ENCODE measurements at regions not wholly inside any gene's neighbourhood (a gene's known extent, or its start where the extent isn't known, plus 50 kb on each side); places are given as distances from the start of the nearest gene placed in this dataset.
"Not testable (repeated sequence)": the region's sequence is repeated elsewhere in the genome, so short reads cannot be mapped to it uniquely, and the experiment has no call there.

DNA sequence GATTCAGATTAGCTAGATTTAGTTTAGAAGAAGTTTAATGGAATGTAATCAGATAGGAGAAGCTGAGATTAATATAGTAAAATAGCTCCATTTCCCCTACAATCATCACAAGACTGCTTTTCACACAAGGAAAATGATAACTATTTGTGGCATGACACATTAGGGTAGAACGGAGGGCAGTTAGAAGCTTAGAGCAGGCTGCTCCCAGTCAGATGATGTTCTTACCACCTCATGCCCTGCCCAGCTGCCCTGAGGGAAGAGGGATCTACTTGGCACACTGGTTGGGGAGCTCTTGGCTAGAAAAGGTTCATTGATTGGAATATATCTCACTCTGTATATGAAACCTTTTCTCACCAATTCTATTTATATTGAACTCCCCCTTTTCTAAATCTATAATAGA lies 180.7 kb upstream of the IL15 start:
- no peak for DNase-seq (ENCODE audit: low spot score)

DNA sequence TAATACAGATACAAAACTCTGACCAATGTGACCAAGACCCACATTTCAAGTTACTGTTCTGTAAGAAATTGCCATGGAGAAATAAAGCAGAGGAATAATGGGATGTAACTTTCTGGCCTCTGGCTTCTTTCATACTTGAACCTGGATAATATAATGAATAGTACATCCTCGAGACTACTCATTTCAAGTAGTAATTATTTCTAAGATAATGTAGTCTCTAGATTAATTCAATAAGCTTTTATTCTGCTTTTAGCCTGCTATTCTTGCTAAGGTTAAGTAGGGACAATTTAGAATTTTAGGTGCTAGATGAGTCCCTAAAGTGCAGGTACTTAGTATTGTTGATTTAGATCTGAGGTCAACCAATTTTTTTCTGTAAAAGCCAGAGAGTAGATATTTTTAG lies 178.7 kb upstream of the IL15 start:
- DNase-seq (ENCODE audit: low spot score): no peak

DNA sequence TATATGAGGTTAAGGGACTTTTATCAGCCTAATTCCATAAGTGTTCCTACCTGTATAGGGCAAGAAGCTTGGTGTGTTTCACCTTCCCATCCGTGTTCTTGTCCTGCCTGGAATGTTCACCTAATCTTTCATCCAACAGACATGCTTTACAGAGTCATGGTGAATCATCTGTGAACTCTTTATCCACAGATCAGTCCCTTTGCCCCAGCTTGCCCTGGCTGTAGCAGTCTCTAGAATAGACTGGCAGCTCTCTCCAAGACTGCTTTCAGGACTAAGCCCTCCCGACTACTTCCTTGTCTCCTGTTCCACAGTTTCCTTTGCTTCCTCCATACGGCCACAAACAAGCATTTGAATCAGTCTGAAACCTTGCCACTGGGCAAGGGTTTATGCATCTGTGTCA lies 177.9 kb upstream of the IL15 start:
- no peak for DNase-seq (ENCODE audit: low spot score)

DNA sequence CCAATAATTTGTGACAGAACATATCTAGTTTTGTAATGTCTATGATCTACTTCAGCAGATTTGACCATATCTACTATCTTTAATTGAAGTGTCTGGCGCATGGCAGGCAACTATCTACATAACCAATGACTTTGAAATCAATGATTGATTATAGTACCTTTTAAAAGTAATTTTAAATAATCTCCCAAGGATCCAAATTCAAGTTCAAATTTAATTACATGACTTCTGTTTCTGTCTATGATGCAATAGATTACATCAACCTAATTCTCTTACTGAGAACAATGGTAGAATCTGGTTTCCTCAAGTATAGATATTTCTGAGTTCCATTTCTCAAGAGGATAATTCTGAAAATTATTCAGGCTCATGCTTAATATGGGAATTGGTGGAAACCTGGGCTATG lies 177.4 kb upstream of the IL15 start:
- DNase-seq (ENCODE audit: low spot score): no peak

DNA sequence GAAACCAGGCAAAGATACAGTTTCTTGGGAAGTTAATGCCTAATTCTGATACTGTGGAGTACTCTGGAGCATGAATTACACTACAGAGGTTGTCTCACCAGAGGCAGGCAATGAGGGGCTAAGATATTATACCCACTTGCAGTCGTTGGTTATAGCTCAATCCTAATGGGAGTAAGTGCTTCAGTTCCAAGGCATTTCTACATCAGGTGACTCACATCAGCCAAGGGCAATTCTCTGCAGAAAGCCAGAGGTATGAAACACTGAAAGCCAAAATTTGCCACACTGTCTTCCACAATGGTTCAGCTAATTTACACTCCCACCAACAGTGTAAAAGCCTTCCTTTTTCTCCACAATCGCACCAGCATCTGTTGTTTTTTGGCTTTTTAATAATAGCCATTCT lies 174.0 kb upstream of the IL15 start:
- no peak for DNase-seq (ENCODE audit: low spot score)

DNA sequence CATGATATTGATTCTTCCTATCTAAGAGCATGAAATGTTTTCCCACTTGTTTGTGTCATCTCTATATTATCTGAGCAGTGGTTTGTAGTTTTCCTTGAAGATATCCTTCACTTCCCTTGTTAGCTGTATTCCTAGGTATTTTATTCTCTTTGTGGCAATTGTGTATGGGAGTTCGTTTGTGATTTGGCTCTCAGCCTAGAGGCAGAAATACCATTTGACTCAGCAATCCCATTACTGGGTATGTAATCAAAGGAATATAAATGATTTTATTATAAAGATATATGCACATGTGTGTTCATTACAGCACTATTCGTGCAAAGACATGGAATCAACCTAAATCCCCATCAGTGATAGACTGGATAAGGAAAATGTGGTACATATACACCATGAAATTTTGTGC lies 172.7 kb upstream of the IL15 start:
- DNase-seq (ENCODE audit: low spot score): no peak

DNA sequence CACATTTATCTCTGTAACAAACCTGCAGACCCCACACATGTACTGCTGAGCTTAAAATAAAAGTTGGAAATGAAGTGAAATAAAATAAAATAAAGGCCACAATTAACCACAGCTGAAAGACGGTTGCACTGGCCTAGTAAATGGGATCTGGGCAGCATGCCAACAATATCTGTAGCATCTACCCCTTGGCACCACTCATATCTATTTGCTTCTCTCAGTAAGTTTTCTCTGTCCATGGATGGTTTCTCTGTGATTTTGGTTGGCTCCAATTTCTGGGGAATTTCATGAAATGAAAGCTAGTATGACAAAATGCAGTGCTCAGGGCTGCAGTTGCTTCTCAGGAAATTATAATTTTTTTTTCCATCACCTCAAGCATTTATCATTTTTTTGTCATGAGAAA lies 172.0 kb upstream of the IL15 start:
- no peak for DNase-seq (ENCODE audit: low spot score)

DNA sequence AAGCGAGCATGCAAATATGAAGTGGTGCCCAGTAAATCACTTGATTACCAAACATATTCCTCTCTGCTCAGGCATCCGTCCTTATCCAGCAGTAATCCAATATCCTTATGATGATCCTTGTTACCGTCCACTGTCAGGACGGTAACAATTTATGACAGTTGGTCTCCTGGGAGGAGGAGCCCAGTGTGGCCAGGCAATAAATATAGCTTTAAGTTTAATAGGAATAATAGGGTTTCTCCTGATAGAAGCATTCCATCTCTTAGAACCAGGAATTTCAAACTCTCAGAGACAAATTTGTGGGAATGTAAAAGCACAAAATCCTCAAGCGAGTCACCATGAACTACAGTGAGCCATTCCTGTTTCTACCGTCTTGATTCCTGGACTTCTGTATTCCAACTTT lies 171.2 kb upstream of the IL15 start:
- no peak for DNase-seq (ENCODE audit: low spot score)

DNA sequence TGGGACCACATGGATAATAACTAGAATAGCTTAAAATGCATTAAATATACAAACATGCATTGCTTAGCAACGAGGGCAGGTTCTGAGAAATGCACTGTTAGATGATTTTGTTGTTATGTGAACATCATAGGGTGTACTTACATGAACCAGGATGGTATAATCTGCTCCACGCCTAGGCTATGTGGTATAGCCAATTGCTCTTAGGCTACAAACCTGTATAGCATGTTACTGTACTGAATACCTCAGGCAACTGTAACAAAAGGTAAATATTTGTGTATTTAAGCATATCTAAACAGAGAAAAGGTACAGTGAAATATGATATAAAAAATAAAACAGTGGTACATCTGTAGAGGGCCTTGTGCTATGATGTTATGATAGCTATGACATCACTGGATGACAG lies 169.2 kb upstream of the IL15 start:
- DNase-seq (ENCODE audit: low spot score): no peak

DNA sequence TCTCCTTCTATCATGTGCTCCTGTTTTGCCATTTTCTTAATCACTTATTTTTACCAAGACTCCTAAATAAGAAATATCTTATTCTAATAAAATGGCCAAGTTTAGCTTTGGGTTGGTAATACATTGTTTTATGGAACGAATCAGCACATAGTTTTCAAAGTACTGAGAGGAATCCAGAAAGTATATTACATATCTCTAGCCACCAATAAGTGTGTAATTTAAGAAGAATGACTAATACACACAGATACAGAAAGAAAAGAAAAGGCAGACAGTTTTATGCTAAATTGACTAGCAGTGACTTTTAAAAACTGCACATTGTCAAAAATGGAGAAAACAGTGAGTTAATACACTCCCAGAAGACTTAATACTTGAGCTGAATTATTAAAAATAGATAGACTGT lies 167.0 kb upstream of the IL15 start:
- no peak for DNase-seq (ENCODE audit: low spot score)

DNA sequence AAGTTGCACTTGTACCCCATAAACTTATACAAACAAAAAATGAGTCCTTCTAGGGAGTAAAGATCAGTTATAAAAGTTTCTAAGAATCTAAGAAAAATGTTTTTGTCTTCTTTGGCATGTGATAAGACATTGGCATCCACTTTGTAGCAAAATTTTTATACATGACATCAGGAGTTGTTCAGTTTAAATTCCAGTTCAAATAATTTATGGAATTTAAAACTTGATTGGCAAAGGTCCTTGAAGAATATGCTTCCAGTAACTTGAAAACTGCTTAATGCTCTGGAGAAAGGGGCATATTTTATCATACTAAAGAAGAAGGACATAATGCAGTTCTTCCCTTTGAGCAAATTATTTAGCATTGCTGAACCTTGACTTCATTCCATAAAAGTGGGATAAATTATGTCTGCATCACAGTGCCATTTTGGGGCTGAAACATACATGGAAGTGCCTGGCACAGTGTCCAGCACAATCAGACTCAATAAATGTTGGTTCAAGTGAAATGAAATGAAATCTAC lies 163.3 kb upstream of the IL15 start:
- no peak for DNase-seq (ENCODE audit: low spot score)

DNA sequence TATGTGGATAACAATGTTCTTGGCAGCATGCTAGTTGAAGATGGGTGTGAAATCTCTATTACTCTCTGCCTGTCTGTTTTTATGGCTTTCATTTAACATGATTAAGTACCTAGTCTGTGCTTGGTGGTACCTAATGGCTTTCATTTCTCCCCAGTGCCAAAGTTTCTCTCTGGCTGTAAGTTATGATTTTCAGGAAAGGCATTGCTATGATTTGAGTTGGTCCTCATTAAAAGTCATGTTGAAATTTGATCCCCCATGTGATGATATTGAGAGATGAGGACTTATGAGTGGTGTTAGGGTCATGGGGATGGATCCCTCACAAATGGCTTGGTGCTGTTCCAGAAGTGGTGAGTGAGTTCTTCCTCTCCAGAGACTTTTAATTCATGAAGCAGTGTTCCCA lies 162.4 kb upstream of the IL15 start:
- DNase-seq (ENCODE audit: low spot score): no peak

DNA sequence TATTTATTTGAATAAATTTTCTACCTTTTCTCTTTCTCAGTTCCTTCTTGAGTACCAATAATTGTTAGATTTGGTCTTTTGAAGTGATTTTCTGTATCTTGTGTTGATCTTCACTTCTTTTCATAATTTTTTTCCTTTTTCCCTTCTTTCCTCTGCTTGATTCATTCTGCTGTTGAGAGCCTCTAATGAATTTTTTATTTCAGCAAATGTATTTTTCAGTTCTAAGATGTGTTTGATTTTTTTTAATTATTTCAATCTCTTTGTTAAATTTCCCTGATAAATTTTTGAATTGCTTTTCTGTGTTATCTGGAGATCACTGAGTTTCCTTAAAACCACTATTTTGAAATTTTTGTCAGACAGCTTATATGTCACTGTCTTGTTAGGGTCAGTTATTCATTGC lies 155.4 kb upstream of the IL15 start:
- no peak for DNase-seq (ENCODE audit: low spot score)

DNA sequence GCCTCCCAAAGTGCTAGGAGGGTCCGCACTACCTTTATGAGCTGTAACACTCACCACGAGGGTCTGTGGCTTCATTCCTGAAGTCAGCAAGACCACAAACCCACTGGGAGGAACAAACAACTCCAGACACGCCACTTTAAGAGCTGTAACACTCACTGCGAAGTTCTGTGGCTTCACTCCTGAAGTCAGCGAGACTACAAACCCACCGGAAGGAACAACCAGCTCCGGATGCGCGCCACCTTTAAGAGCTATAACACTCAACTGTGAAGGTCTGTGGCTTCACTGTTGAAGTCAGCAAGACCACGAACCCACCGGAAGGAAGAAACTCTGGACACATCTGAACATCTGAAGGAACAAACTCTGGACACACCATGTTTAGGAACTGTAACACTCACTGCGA lies 152.1 kb upstream of the IL15 start:
- not testable (repeated sequence) for DNase-seq (ENCODE audit: low spot score)

DNA sequence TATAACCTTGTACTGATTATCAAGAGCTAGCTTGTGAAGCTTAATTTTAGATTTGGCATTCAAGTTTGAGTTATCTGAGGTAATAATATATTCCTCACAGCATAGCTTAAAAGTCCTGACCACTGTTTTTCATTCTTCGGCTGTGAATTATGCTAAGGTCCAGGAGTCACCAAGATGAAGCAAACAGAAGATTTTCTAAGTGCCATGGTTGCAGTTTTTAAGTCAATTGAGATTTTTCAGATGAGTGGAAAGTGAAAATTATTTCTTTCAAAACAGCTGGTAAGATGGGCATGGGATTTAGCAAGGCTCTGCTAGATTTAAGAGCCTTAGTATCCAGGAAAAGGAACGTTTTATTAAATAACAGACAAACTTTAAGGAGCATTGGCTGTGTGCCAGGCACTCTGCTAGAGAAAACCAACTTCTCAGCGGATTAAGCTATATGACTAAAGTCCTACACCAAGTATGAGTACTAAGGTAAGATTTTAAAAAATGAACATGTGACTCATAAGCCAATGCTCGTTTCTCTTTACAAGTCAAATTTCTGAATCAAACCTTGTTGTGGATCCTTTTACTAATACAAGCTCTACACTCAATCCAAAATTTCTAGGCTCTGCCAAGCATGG lies 149.9 kb upstream of the IL15 start:
- no peak for DNase-seq (ENCODE audit: low spot score)

DNA sequence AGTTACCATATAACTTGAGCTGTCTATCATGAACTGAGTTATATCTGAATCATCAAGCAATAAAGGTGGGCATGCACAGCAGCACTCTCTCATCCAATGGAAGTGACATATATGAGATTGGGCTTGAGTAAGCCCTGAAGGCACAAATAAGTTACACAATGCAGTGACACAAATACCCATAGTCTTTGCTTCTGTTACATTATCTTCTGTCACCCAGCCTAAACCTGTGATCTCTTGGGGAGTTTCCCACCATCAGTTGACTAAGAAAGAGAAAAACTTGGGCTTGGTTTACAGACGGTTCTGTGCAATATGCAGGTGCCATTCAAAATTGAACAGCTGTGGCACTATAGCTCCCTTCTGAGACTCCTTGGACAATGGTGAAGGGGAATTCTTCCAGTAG lies 138.8 kb upstream of the IL15 start:
- DNase-seq (ENCODE audit: low spot score): no peak

DNA sequence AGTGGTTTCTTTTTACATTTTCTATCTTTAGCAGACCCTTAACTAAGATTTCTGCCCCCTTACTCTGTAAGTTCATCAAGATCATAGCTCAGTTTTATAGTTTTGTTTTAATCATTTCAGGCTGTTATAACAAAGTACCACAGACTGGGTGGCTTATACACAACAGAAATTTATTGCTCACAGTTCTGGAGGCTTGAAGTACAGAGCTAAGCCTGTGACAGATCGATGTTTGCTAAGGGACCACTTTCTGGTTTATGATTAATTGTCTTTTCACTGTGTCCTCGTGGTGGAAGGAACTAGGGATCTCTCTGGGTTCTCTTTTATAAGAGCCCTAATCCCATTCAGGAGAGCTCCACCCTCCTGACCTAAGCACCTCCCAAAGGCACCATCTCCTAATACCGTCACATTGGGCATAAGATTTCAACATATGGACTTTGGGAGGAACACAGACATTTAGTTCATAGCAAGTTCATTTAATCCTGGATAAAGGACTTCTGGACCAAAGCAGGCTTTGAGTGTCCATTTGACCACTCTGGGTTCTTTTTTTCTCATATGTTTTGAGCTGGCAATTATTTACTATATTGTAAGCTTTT lies 137.0 kb upstream of the IL15 start:
- no peak for DNase-seq (ENCODE audit: low spot score)

DNA sequence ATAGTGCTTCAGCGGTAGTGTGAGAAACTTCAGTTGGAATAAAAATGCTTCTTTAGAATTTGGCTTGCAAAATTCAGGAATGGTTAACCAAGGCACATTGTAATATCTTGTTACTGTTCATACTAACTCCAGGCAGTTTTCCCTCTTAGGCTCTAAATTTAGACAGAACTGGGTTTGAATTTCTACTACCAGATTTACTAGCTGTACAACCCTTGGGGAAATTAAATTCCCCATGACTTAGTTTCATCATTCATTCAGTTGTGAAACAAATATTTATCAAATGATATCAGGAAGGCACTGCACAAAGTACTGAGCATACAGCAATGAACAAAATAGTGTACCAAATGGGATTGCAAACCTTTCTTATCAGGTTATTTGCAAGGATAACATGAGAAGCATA lies 135.0 kb upstream of the IL15 start:
- no peak for DNase-seq (ENCODE audit: low spot score)

DNA sequence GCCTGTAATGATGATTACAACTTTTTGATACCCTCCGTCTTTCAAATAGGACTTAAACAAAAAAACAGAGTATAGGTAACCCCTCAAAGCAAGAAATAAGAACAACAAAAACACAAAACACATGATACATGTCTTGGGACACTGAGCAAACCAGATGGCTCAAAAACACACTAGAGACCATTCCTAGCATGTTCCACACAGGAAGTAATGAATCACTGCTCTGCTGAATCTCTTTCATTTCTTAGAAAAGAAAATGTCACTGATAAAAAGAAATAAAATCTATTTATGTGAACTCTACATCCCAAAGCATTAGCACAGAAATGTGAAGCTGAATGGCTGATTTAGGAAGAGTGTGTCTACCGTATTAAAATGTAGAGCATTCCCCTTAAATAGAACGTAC lies 134.5 kb upstream of the IL15 start:
- DNase-seq (ENCODE audit: low spot score): no peak

DNA sequence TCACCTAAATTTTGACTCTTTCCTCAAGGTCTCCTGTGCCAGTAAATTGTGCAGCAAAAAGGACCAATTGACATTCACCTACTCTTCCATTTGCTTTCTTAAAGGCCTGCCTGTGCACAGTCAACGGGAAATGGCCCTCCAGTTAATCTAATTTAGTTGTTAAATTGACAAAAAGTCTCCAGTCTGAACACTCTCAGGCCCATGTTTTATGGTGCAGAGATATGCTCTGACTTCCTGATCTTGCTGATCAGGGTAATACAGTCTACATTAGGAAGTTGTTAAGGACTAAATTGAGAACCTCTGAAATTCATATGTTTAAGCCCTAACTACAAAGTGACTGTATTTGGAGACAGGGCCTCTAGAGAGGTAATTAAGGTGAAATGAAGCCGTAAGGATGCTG lies 133.6 kb upstream of the IL15 start:
- DNase-seq (ENCODE audit: low spot score): no peak

DNA sequence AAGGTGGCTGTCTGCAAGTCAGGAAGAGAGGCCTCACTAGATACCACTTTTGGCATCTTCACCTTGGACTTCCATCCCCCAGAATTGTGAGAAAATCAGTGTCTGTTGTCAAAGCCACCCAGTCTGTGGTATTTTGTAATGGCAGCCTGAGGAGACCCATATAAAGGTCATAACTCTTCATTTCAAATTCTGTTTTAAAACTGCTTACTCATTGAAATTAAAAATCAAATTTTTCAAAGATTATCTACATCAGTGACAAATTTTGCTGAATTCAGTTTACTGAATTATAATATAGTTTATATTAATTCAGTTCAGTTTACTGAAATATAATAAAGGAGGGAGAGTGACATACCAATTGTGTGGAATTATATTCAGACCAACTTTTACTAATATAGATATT lies 133.1 kb upstream of the IL15 start:
- no peak for DNase-seq (ENCODE audit: low spot score)

DNA sequence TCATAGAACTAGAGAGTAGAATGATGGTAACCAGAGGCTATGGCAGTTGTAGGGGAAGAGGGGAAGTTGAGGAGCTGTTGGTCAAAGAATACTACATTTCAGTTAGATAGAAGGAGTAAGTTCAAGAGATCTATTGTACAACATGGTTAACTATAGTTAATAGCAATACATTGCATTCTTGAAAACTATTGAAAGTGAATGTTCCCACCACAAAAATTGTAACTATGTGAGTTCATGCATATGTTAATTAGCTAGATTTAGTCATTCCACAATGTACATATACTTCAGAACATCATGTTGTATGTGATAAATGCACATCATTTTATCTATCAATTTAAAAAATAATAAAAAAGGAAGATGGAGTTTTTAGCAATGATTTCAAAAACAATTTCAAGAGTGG lies 125.3 kb upstream of the IL15 start:
- DNase-seq (ENCODE audit: low spot score): no peak

DNA sequence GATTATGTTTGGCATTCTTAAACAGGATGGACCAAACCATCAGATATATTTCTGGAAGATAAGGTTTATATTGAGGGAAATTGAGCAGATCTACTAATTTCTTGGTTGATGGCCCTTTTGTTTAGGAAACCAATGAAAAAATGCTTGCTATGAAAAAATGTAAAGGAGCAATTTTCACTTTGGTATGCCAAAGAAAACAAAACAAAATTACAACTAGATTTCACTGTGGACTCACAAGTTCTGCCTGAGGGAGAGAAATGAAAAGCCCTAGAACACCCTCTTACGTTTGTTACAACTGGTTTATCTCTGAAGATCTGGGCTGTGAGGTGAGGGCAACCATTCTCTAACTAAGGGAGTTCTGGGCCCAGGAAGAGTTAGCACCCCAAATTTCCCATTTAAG lies 122.5 kb upstream of the IL15 start:
- DNase-seq (ENCODE audit: low spot score): no peak

DNA sequence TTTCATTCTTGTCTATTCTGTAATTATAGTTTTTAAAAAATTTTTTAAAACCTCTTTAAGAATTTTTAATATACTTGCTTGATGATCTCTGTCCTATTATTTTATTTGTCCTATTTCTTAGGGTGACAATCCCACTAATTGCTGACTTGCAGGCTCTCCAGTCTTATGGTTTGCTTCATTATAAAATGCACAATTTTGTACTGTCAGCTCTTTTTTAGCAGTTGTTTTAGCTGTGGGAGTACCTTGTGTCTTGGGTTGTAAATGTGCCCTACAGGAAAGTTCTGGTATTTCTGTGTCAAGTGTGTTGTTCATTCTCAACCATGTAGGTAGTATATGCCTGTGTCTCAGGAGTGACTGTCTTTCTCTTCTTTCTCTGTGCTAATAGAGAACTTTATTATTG lies 118.2 kb upstream of the IL15 start:
- DNase-seq (ENCODE audit: low spot score): no peak
